AG04450 (cell line): ENCODE measurements at regions not wholly inside any gene's neighbourhood (a gene's known extent, or its start where the extent isn't known, plus 50 kb on each side); places are given as distances from the start of the nearest gene placed in this dataset.
"Not testable (repeated sequence)": the region's sequence is repeated elsewhere in the genome, so short reads cannot be mapped to it uniquely, and the experiment has no call there.

ENCODE experiments used
- CTCF ChIA-PET: fragments of 300-600, 350-600 bp; formaldehyde crosslinking; extraction: SDS; loops from one replicate; lab custom pipeline; 2022; ENCODE audit warnings: antibody characterized with exemption, inconsistent platforms; lab: Charles Lee
- POLR2A ChIA-PET: fragments of 350-600 bp; formaldehyde crosslinking; extraction: SDS; loops from one replicate; lab custom pipeline; 2021; ENCODE audit warnings: antibody characterized with exemption, inconsistent platforms; lab: Yijun Ruan, JAX
- DNase-seq: peaks from one replicate; pipeline ENCODE4 v3.0.0-alpha.2; 2011; ENCODE audit warnings: low read depth, low spot score
- H3K27ac ChIP-seq: one replicate; pipeline ENCODE4 v1.5.1; 2012; ENCODE audit warnings: low read depth, low read length, control low read depth
- H3K27me3 ChIP-seq: one replicate; pipeline ENCODE4 v1.6.0; 2012; ENCODE audit warnings: low read length; ENCODE audit not compliant: control insufficient read depth, insufficient read depth
- H3K4me3 ChIP-seq: 2 replicates; pipeline ENCODE4 v1.5.1; 2011; ENCODE audit warnings: mild to moderate bottlenecking, low read depth, low read length, control low read depth
- H3K9me3 ChIP-seq: 2 replicates; pipeline ENCODE4 v1.5.1; 2012; ENCODE audit warnings: low read length; ENCODE audit not compliant: control insufficient read depth, insufficient read depth
- CTCF ChIP-seq: IDR thresholded peaks from 2 replicates; pipeline ENCODE4 v1.5.1; 2011; ENCODE audit warnings: low read depth, low read length, control low read depth, inconsistent platforms

GRCh38 chr1:187568067-187568466, 739.3 kb downstream of the PLA2G4A start:
- POLR2A ChIA-PET: no interaction called here
- no peak overlapping the region for H3K27ac ChIP-seq
- DNase-seq: no peak

DNA sequence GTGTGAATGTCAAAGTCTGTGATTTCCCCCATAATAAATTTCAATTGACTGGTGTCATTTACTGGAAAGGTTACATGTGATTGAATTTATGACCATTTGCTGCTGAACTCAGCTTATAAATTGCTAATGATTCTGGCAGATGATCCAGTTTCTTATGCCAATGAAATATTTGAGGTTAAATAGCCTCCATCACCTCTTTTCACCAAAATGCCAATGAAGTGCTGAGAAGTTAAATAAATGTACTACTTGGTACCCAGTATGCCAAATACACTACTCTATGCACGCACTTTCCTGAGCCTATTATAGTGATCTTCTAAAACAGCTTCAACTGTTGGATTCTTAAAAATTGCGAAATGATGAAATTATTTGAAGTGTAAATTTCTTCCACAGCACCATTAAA, 741.4 kb downstream of the PLA2G4A start:
- CTCF ChIA-PET: no interaction called here
- H3K27me3 ChIP-seq: no peaks in the 10 kb centered on the region
- H3K4me3 ChIP-seq: no peak overlapping the region
- H3K27ac ChIP-seq: no peak overlapping the region
- TF ChIP-seq CTCF: no peak
- no peaks in the 10 kb centered on the region for H3K9me3 ChIP-seq
- no peak for DNase-seq
- POLR2A ChIA-PET: no interaction called here

More at GRCh38 chr1:187568067-187568466, 739.3 kb downstream of the PLA2G4A start:
- no peaks in the 10 kb centered on the region for H3K9me3 ChIP-seq
- H3K27me3 ChIP-seq: no peaks in the 10 kb centered on the region
- no peak overlapping the region for H3K4me3 ChIP-seq
- TF ChIP-seq CTCF: no peak
- CTCF ChIA-PET: no interaction called here

GRCh38 chr1:187577610-187578009, 748.9 kb downstream of the PLA2G4A start:
- Histone ChIP-seq H3K27me3 (no peaks in the 10 kb centered on the region), H3K9me3 (no peaks in the 10 kb centered on the region), H3K4me3 (no peak overlapping the region), H3K27ac (no peak overlapping the region)
- ChIA-PET POLR2A (no interaction called here), CTCF (no interaction called here)
- DNase-seq: no peak
- no peak for TF ChIP-seq CTCF

DNA sequence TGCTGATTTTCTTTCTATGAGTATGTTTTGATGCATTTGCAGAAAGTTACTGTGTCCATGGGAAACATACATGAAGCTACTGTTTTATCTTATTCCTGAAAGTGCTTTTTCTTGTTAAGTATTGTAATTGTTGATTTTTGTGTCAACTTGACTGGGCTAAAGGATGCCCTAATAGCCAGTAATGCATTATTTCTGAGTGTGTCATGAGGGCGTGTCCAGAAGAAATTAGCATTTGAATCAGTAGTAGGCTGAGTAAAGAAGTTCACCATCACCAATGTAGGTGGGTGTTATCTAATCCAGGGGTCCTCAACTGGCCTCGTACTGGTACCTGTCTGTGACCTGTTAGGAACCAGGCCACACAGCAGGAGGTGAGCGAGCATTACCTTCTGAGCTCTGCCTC, 760.2 kb downstream of the PLA2G4A start:
- TF ChIP-seq CTCF: no peak
- ChIA-PET POLR2A (no interaction called here), CTCF (no interaction called here)
- no peak for DNase-seq
- H3K27me3 ChIP-seq: no peaks in the 10 kb centered on the region
- no peak overlapping the region for H3K4me3 ChIP-seq
- no peaks in the 10 kb centered on the region for H3K9me3 ChIP-seq
- no peak overlapping the region for H3K27ac ChIP-seq

GRCh38 chr1:187605736-187606135, 777.0 kb downstream of the PLA2G4A start:
- ChIA-PET CTCF (no interaction called here), POLR2A (interaction anchor here (0.5 kb wide), 1 partner anchor 1197 kb away, joined by 3 read pairs; no protein-coding TSS in a partner anchor)
- no peak for TF ChIP-seq CTCF
- no peak overlapping the region for H3K4me3 ChIP-seq
- no peak for DNase-seq
- no peak overlapping the region for H3K27ac ChIP-seq
- H3K27me3 ChIP-seq: no peaks in the 10 kb centered on the region
- H3K9me3 ChIP-seq: no peaks in the 10 kb centered on the region

- POLR2A ChIA-PET: not testable (repeated sequence)
Measured at GRCh38 chr1:187615853-187616735, 787.3 kb downstream of the PLA2G4A start.

DNA sequence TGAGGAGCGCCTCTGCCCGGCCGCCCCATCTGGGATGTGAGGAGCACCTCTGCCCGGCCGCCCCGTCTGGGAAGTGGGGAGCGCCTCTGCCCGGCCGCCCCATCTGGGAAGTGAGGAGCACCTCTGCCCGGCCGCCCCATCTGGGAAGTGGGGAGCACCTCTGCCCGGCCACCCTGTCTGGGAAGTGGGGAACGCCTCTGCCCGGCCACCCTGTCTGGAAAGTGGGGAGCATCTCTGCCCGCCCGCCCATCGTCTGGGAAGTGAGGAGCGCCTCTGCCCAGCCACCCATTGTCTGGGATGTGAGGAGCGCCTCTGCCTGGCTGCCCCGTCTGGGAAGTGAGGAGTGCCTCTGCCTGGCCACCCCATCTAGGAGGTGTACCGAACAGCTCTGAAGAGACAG, 788.1 kb downstream of the PLA2G4A start:
- H3K27me3 ChIP-seq, POLR2A ChIA-PET, CTCF ChIA-PET, H3K4me3 ChIP-seq, DNase-seq, H3K27ac ChIP-seq: not testable (repeated sequence)
- H3K9me3 ChIP-seq: peaks cover 17% of the 10 kb centered on the region

More at GRCh38 chr1:187615853-187616735, 787.3 kb downstream of the PLA2G4A start:
- H3K27me3 ChIP-seq, H3K4me3 ChIP-seq, DNase-seq, CTCF ChIA-PET, H3K27ac ChIP-seq: not testable (repeated sequence)
- H3K9me3 ChIP-seq: peaks cover 17% of the 10 kb centered on the region
